Thyroid gland (tissue), 4 donors: ENCODE measurements at regions not wholly inside any gene's neighbourhood (a gene's known extent, or its start where the extent isn't known, plus 50 kb on each side); places are given as distances from the start of the nearest gene placed in this dataset.

Experiments used
- CTCF ChIP-seq, 6 experiments: fragments of 200-600 bp in 3 of 6; fragments of 450-650 bp in 3 of 6; sonication (generic) in 3 of 6; IDR thresholded peaks; one replicate each; pipeline ENCODE4 v1.5.1; 2016 to 2019; ENCODE audit warnings: antibody characterized with exemption in 6 of 6, mild to moderate bottlenecking in 2 of 6, inconsistent platforms in 1 of 6, moderate library complexity in 1 of 6
- POLR2A ChIP-seq, 2 donors: fragments of 450-650 bp; IDR thresholded peaks; one replicate each; pipeline ENCODE4 v1.6.1; 2017; ENCODE audit warnings: antibody characterized with exemption in 2 of 2, mild to moderate bottlenecking in 2 of 2, moderate library complexity in 1 of 2

GRCh38 chr7:41255113-41255512 lies 447.8 kb downstream of the INHBA start:
- TF ChIP-seq CTCF (IDR thresholded peaks at IDR 0.05) (no peak), POLR2A (IDR thresholded peaks at IDR 0.05) (no peak)
